ENCODE measurements at regions not wholly inside any gene's neighbourhood (a gene's known extent, or its start where the extent isn't known, plus 50 kb on each side); places are given as distances from the start of the nearest gene placed in this dataset.

GRCh38 chr10:65762311-65762710, 1163.5 kb upstream of the LRRTM3 start:
- DNase-seq = no peak
- no peak for TF ChIP-seq CTCF (IDR thresholded peaks at IDR 0.05; ENCODE audit: insufficient read depth in 1 of 2, low read depth in 1 of 2, low read length in 1 of 2, severe bottlenecking in 1 of 2, unreplicated experiment in 1 of 2)
- ChIA-PET CTCF (no interaction called here), POLR2A (no interaction called here)
- H3K27me3 ChIP-seq (replicated peaks; ENCODE audit: control insufficient read depth, insufficient read depth, low read length) = no peaks in the 10 kb centered on the region
- intact Hi-C loops (cut with micrococcal nuclease; ENCODE audit: unreplicated experiment) = no loop called here
- BruUV-seq (replicated peaks) = no TSS peak
- Mint-ChIP-seq H3K36me3 (ENCODE audit: insufficient read depth, unreplicated experiment) (no peaks in the 10 kb centered on the region), H3K4me1 (ENCODE audit: low read depth, unreplicated experiment) (no peaks in the 10 kb centered on the region), H3K27me3 (ENCODE audit: insufficient read depth, unreplicated experiment) (no peaks in the 10 kb centered on the region), H3K4me3 (ENCODE audit: unreplicated experiment) (no peak overlapping the region), H3K27ac (ENCODE audit: unreplicated experiment) (no peak overlapping the region), H3K9me3 (ENCODE audit: unreplicated experiment) (no peaks in the 10 kb centered on the region)
- no peak overlapping the region for H3K4me3 ChIP-seq (ENCODE audit: low read depth, low read length)
- H3K36me3 ChIP-seq (ENCODE audit: control insufficient read depth, insufficient read depth, low read length) = no peaks in the 10 kb centered on the region
- H3K4me1 ChIP-seq = no peaks in the 10 kb centered on the region
- H3K9me3 ChIP-seq = no peaks in the 10 kb centered on the region

GRCh38 chr10:65765006-65765541, 1160.8 kb upstream of the LRRTM3 start:
- CTCF ChIA-PET = no interaction called here
- no peaks in the 10 kb centered on the region for H3K4me1 Mint-ChIP-seq (ENCODE audit: low read depth, unreplicated experiment)
- Histone ChIP-seq H3K36me3 (ENCODE audit: control insufficient read depth, insufficient read depth, low read length) (no peaks in the 10 kb centered on the region), H3K4me3 (ENCODE audit: low read depth, low read length) (no peak overlapping the region), H3K9me3 (no peaks in the 10 kb centered on the region), H3K27me3 (replicated peaks; ENCODE audit: control insufficient read depth, insufficient read depth, low read length) (no peaks in the 10 kb centered on the region), H3K4me1 (no peaks in the 10 kb centered on the region)
- H3K9me3 Mint-ChIP-seq (ENCODE audit: unreplicated experiment) = no peaks in the 10 kb centered on the region
- POLR2A ChIA-PET = no interaction called here
- H3K36me3 Mint-ChIP-seq (ENCODE audit: insufficient read depth, unreplicated experiment) = no peaks in the 10 kb centered on the region
- no peak overlapping the region for H3K4me3 Mint-ChIP-seq (ENCODE audit: unreplicated experiment)
- no peak overlapping the region for H3K27ac Mint-ChIP-seq (ENCODE audit: unreplicated experiment)
- no peak for TF ChIP-seq CTCF (IDR thresholded peaks at IDR 0.05; ENCODE audit: insufficient read depth in 1 of 2, low read depth in 1 of 2, low read length in 1 of 2, severe bottlenecking in 1 of 2, unreplicated experiment in 1 of 2)
- no peak for DNase-seq
- intact Hi-C loops (cut with micrococcal nuclease; ENCODE audit: unreplicated experiment) = no loop called here
- no peaks in the 10 kb centered on the region for H3K27me3 Mint-ChIP-seq (ENCODE audit: insufficient read depth, unreplicated experiment)
- BruUV-seq (replicated peaks) = no TSS peak

GRCh38 chr10:65769828-65770227, 1156.0 kb upstream of the LRRTM3 start:
- intact Hi-C loops (cut with micrococcal nuclease; ENCODE audit: unreplicated experiment) = no loop called here
- no peaks in the 10 kb centered on the region for H3K27me3 ChIP-seq (replicated peaks; ENCODE audit: control insufficient read depth, insufficient read depth, low read length)
- H3K4me1 ChIP-seq = no peaks in the 10 kb centered on the region
- Mint-ChIP-seq H3K9me3 (ENCODE audit: unreplicated experiment) (no peaks in the 10 kb centered on the region), H3K27me3 (ENCODE audit: insufficient read depth, unreplicated experiment) (no peaks in the 10 kb centered on the region), H3K36me3 (ENCODE audit: insufficient read depth, unreplicated experiment) (no peaks in the 10 kb centered on the region), H3K27ac (ENCODE audit: unreplicated experiment) (no peak overlapping the region), H3K4me3 (ENCODE audit: unreplicated experiment) (no peak overlapping the region), H3K4me1 (ENCODE audit: low read depth, unreplicated experiment) (no peaks in the 10 kb centered on the region)
- no peak for TF ChIP-seq CTCF (IDR thresholded peaks at IDR 0.05; ENCODE audit: insufficient read depth in 1 of 2, low read depth in 1 of 2, low read length in 1 of 2, severe bottlenecking in 1 of 2, unreplicated experiment in 1 of 2)
- DNase-seq = no peak
- no peaks in the 10 kb centered on the region for H3K9me3 ChIP-seq
- ChIA-PET CTCF (no interaction called here), POLR2A (no interaction called here)
- no peak overlapping the region for H3K4me3 ChIP-seq (ENCODE audit: low read depth, low read length)
- H3K36me3 ChIP-seq (ENCODE audit: control insufficient read depth, insufficient read depth, low read length) = no peaks in the 10 kb centered on the region
- BruUV-seq (replicated peaks) = no TSS peak

All from Caco-2 (cell line).